Stimulated activated CD4-positive, alpha-beta T cell treated with anti-CD3 and anti-CD28 coated beads, Interleukin-12 subunit alpha, Interleukin-12 subunit beta, amount 100 ng/mL, for 48 hours (primary cell): ENCODE measurements at regions not wholly inside any gene's neighbourhood (a gene's known extent, or its start where the extent isn't known, plus 50 kb on each side); places are given as distances from the start of the nearest gene placed in this dataset.

ENCODE experiments used
- DNase-seq, 3 donors: peaks; one replicate each; pipeline ENCODE4 v3.0.0-alpha.2; 2020; ENCODE audit warnings: low read depth in 2 of 3, low spot score in 1 of 3

- no peak for DNase-seq
These were observed 53.9 kb upstream of the OBI1 start for GRCh38 chr13:78712831-78713230.

DNA sequence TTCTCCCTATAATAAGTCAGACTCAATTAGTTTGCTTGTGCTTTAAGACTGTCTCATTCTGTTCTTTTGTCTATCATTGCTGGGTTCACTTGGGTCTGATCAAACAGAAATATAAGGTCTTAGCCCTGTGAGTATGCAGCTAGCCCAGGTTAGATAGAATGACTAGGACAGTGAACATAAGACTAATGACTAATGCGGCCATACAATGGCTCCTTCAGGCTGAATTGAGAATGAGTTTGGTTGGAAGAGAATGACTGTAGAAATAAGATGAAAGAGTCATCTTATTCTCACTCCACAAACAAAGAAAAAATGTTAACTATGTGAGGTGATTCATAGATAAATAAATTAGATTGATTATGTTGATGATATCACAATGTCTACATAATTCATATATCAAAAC lies 50.1 kb upstream of the OBI1 start:
- DNase-seq: no peak
